Activated CD4-positive, alpha-beta memory T cell treated with anti-CD3 and anti-CD28 coated beads, Interleukin-2, amount 10 ng/mL, durations not matched to agents 7 days and 5 days (primary cell): ENCODE measurements at regions not wholly inside any gene's neighbourhood (a gene's known extent, or its start where the extent isn't known, plus 50 kb on each side); places are given as distances from the start of the nearest gene placed in this dataset.

ENCODE experiments used
- CTCF ChIA-PET: fragments of 350-600 bp; sonication (Branson Sonifier 250); formaldehyde crosslinking; loops from one replicate; lab custom pipeline; 2021; ENCODE audit warnings: antibody characterized with exemption, inconsistent platforms; lab: Charles Lee
- POLR2A ChIA-PET: fragments of 350-600 bp; sonication (Branson Sonifier 250); formaldehyde crosslinking; loops from one replicate; lab custom pipeline; 2021; ENCODE audit warnings: antibody characterized with exemption; lab: Charles Lee
- DNase-seq: peaks from one replicate; pipeline ENCODE4 v3.0.0-alpha.2; 2020
- H3K27ac Mint-ChIP-seq: one replicate; pipeline ENCODE4 v1.8.0; 2021; ENCODE audit warnings: mild to moderate bottlenecking, mixed read lengths
- H3K27me3 Mint-ChIP-seq: one replicate; pipeline ENCODE4 v1.8.0; 2021; ENCODE audit warnings: mixed read lengths
- H3K36me3 Mint-ChIP-seq: one replicate; pipeline ENCODE4 v1.8.0; 2021; ENCODE audit warnings: low read depth, mixed read lengths
- H3K4me1 Mint-ChIP-seq: one replicate; pipeline ENCODE4 v1.8.0; 2021; ENCODE audit warnings: mixed read lengths
- H3K4me3 Mint-ChIP-seq: one replicate; pipeline ENCODE4 v1.8.0; 2021; ENCODE audit warnings: mild to moderate bottlenecking, mixed read lengths
- H3K9me3 Mint-ChIP-seq: one replicate; pipeline ENCODE4 v1.8.0; 2021; ENCODE audit warnings: mixed read lengths

DNA sequence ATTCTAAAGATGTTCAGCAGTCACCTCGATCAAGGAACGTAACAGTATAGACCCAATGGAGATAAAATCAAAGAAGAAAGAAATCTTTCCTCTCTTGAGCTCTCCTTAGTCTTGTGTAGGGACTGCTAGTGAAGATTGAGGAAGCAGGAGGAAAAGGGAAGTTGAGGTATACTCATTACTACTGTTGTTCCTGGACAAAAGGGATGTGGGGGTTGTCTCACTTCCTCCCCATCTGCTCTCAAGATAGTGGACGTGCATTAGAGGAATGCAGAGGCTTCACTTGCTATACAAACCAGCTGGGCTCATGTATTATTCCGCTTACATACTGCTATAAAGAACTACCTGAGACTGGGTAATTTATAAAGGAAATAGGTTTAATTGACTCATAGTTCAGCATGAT is 208.9 kb upstream of the ARHGEF9 start:
- H3K4me3 Mint-ChIP-seq = no peak overlapping the region
- H3K27me3 Mint-ChIP-seq = no peaks in the 10 kb centered on the region
- H3K27ac Mint-ChIP-seq = no peak overlapping the region
- CTCF ChIA-PET = no interaction called here
- no peaks in the 10 kb centered on the region for H3K4me1 Mint-ChIP-seq
- POLR2A ChIA-PET = no interaction called here
- H3K36me3 Mint-ChIP-seq = no peaks in the 10 kb centered on the region
- no peak for DNase-seq
- peaks cover 4% of the 10 kb centered on the region for H3K9me3 Mint-ChIP-seq

- DNase-seq = no peak
- Mint-ChIP-seq H3K4me3 (no peak overlapping the region), H3K27me3 (no peaks in the 10 kb centered on the region), H3K9me3 (peaks cover 3% of the 10 kb centered on the region), H3K27ac (no peak overlapping the region), H3K4me1 (no peaks in the 10 kb centered on the region), H3K36me3 (no peaks in the 10 kb centered on the region)
- CTCF ChIA-PET = no interaction called here
- POLR2A ChIA-PET = no interaction called here
These were observed 200.9 kb upstream of the ARHGEF9 start for GRCh38 chrX:63985906-63986305.

DNA sequence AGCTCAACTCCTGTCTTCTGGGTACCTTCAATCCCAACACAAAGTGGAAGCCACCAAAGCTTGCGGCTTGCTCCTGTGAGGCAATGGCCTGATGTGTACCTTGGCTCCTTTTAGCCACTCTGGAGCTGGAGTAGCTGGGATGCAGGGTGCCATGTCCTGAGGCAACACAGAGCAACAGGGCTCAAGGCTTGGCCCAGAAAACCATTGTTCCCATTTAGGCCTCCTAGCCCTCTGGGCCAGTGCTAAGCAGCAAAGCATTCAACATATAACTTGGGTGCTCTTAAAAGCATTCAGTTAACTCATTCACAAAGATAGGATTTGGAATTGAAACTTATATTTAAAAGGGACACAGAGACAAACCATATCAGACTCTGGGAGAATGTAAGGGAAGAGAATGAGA is 194.5 kb upstream of the ARHGEF9 start:
- ChIA-PET CTCF (no interaction called here), POLR2A (no interaction called here)
- Mint-ChIP-seq H3K4me3 (no peak overlapping the region), H3K9me3 (no peaks in the 10 kb centered on the region), H3K27me3 (no peaks in the 10 kb centered on the region), H3K27ac (no peak overlapping the region), H3K36me3 (no peaks in the 10 kb centered on the region), H3K4me1 (no peaks in the 10 kb centered on the region)
- no peak for DNase-seq

DNA sequence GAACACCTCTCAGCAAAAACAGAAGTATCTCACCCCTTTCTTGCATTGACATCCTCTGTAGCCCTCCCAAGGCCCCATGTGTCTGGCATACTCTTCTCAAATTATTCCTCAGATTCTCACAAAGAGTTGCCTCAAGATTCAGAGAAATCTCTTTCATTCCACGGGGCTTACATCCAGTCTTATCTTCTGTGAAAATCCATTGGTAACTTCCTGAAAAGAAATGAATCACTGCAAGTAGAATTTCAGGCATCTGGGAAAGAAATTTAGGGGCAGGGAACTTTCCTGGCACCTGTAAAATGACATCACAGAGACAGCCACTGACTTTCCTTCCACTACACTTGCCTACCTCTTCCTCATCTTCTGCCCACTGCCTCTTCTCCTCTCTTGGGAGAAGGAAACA is 182.5 kb upstream of the ARHGEF9 start:
- H3K9me3 Mint-ChIP-seq = peaks cover 7% of the 10 kb centered on the region
- H3K27me3 Mint-ChIP-seq = no peaks in the 10 kb centered on the region
- no peaks in the 10 kb centered on the region for H3K36me3 Mint-ChIP-seq

GRCh38 chrX:63963095-63963784 is 178.2 kb upstream of the ARHGEF9 start:
- H3K9me3 Mint-ChIP-seq = peaks cover 5% of the 10 kb centered on the region
- CTCF ChIA-PET = no interaction called here
- H3K27ac Mint-ChIP-seq = no peak overlapping the region
- no peaks in the 10 kb centered on the region for H3K4me1 Mint-ChIP-seq
- POLR2A ChIA-PET = no interaction called here
- DNase-seq = no peak
- H3K36me3 Mint-ChIP-seq = no peaks in the 10 kb centered on the region
- no peaks in the 10 kb centered on the region for H3K27me3 Mint-ChIP-seq
- H3K4me3 Mint-ChIP-seq = no peak overlapping the region

More for the DNA sequence above, 182.5 kb upstream of the ARHGEF9 start:
- no peak for DNase-seq
- POLR2A ChIA-PET = no interaction called here
- Mint-ChIP-seq H3K27ac (no peak overlapping the region), H3K4me1 (no peaks in the 10 kb centered on the region), H3K4me3 (no peak overlapping the region)
- CTCF ChIA-PET = no interaction called here

DNA sequence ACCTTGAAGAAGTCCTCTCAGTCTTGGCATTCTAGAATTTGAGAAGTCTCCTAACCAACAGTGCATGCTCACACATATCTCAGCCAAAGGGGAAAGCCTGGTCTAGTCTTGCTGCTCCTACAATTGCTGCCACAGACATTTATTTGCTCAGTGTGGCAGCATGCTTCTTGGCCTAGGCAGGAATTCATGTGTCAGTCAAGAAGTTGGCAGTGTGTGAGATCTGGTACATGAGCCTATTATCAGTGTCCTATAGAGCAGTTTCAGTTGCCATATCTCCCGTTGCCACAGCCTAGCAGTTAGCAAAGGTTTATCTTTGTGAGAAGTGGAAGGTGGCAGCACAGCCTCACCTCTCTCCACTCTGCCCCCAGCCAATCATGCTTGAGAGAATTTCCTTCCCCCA is 176.9 kb upstream of the ARHGEF9 start:
- CTCF ChIA-PET = no interaction called here
- POLR2A ChIA-PET = no interaction called here
- Mint-ChIP-seq H3K36me3 (no peaks in the 10 kb centered on the region), H3K4me1 (no peaks in the 10 kb centered on the region), H3K4me3 (no peak overlapping the region), H3K27ac (no peak overlapping the region), H3K27me3 (no peaks in the 10 kb centered on the region), H3K9me3 (peaks cover 5% of the 10 kb centered on the region)
- no peak for DNase-seq

GRCh38 chrX:63959975-63960374 is 175.0 kb upstream of the ARHGEF9 start:
- ChIA-PET CTCF (no interaction called here), POLR2A (no interaction called here)
- Mint-ChIP-seq H3K27ac (no peak overlapping the region), H3K4me1 (no peaks in the 10 kb centered on the region), H3K27me3 (no peaks in the 10 kb centered on the region), H3K4me3 (no peak overlapping the region), H3K9me3 (peaks cover 2% of the 10 kb centered on the region), H3K36me3 (no peaks in the 10 kb centered on the region)
- no peak for DNase-seq

DNA sequence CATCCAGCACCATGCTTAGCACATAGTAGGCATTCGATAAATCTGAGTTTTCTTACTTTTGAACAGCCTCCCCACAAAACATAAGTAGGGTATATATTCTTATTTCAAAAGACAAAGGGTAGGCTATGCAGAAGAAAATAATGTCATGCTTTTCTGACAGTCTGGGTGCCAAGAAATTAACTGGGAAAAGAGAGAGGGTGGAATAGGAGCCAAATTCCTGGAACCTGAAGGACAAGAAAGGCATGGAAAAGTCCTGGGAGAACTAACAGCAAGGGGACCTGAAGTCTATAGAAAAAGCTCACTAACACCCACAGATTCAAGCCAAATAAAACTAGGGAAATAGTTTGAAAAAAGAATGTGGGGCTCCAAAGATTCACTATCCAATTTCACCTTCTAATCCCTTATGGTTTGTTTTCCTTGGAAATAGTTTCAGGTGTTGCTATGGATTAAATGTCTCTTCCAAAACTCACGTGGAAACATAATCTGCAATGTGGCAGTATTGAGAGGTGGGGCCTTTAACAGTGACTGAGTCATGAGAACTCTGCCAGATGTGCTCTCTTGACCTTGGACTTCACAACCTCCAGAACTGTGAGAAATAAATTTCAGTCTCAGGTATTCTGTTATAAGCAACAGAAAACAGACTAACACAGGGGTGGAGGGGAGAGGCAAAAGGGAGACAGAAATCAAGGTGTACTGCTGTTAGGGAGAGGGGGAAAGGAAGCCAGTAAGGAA is 173.3 kb upstream of the ARHGEF9 start:
- Mint-ChIP-seq H3K27me3 (no peaks in the 10 kb centered on the region), H3K36me3 (no peaks in the 10 kb centered on the region), H3K9me3 (peaks cover 3% of the 10 kb centered on the region), H3K4me3 (no peak overlapping the region), H3K27ac (no peak overlapping the region), H3K4me1 (no peaks in the 10 kb centered on the region)
- ChIA-PET CTCF (no interaction called here), POLR2A (no interaction called here)
- DNase-seq = no peak

DNA sequence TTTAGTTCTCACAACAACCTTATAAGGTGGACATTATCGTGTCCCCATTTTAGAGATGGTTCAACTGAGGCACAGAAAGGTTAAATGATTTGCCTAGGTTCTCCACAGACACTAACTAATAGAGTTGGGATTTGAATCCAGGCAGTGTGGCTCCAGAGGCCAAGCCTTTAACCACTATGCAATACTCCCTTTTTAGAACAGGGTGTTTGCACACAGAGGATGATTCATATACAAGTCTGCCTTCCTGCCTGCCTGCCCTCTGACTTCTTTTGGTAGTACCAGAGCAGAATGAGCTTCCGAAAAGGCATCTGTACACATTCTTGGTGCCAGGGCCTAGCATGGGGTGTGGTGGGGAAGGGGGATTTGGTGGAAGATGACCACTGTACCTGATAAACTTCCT is 150.8 kb upstream of the ARHGEF9 start:
- Mint-ChIP-seq H3K36me3 (no peaks in the 10 kb centered on the region), H3K9me3 (peaks cover 2% of the 10 kb centered on the region), H3K4me1 (no peaks in the 10 kb centered on the region), H3K27ac (no peak overlapping the region), H3K27me3 (no peaks in the 10 kb centered on the region), H3K4me3 (no peak overlapping the region)
- CTCF ChIA-PET = no interaction called here
- POLR2A ChIA-PET = interaction anchor here (0.6 kb wide), 1 partner anchor 629 kb away, joined by 3 read pairs; no protein-coding TSS in a partner anchor
- DNase-seq = no peak

DNA sequence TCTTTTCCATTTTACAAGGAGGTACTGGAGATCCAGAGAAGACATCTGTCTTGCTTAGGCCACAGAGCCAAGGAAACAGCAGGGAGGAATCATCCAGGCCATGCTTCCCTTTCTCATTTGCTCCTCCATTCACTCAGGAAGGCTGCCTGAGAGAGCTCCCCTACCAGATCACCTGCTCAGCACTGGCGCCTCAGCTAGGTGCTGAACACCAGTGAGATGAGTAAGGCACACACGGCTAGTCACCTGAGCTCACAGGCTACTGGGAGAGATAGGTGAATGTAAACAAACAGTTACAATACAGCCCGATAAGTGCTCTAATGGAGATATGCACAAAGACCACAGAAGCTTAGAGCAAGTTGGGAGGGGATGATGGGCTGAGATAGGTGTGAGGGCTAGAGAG is 149.8 kb upstream of the ARHGEF9 start:
- Mint-ChIP-seq H3K27me3 (no peaks in the 10 kb centered on the region), H3K27ac (no peak overlapping the region), H3K9me3 (peaks cover 2% of the 10 kb centered on the region), H3K4me3 (no peak overlapping the region), H3K4me1 (no peaks in the 10 kb centered on the region), H3K36me3 (no peaks in the 10 kb centered on the region)
- CTCF ChIA-PET = no interaction called here
- no peak for DNase-seq
- POLR2A ChIA-PET = no interaction called here

DNA sequence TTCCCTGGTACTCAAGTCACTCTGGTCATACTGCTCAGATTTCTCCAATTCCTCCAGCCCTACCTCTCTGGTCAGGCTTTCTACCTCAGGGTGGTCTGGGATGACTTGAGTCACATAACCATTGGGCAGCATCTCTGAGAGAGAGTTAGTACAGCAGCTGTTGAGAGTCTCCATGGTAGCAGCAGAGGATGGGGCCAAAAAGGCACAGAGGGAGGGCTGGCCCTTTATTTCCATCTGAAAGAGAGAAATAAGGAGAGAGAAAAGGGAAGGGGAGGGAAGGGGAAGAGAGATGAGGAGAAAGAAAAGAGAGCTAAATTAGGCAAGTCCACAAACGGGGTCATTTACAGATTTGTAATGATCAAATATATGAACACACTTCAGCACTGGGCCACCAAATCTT is 149.1 kb upstream of the ARHGEF9 start:
- no peak overlapping the region for H3K4me3 Mint-ChIP-seq
- POLR2A ChIA-PET = no interaction called here

DNA sequence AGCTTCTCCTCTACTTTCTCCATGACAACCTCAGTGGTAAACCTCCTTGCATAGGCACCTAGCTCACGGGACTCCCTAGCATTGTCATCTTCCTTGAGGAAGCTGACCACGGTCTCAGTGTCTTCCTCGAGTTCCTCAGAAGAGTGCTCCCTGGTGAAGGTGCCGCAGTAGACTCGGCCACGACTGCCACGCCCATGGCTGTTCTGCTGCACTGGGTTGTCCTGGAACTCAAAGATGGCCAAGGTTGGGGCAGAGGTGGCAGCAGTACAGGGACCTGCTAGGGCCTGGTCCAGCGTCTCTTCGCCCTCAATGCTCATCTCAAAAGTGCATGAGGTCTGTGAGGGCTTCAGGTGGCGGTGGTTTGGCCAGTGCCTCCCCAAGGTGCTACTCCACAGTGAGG is 147.9 kb upstream of the ARHGEF9 start:
- Mint-ChIP-seq H3K4me3 (no peak overlapping the region), H3K9me3 (peaks cover 3% of the 10 kb centered on the region), H3K36me3 (no peaks in the 10 kb centered on the region), H3K4me1 (no peaks in the 10 kb centered on the region), H3K27ac (no peak overlapping the region), H3K27me3 (no peaks in the 10 kb centered on the region)
- ChIA-PET POLR2A (no interaction called here), CTCF (no interaction called here)
- no peak for DNase-seq

More for the DNA sequence above, 149.1 kb upstream of the ARHGEF9 start:
- DNase-seq = no peak
- H3K9me3 Mint-ChIP-seq = peaks cover 2% of the 10 kb centered on the region
- no peaks in the 10 kb centered on the region for H3K4me1 Mint-ChIP-seq
- H3K27ac Mint-ChIP-seq = no peak overlapping the region
- H3K36me3 Mint-ChIP-seq = no peaks in the 10 kb centered on the region
- no peaks in the 10 kb centered on the region for H3K27me3 Mint-ChIP-seq
- CTCF ChIA-PET = no interaction called here

GRCh38 chrX:63932006-63932405 is 147.0 kb upstream of the ARHGEF9 start:
- H3K27ac Mint-ChIP-seq = no peak overlapping the region
- ChIA-PET POLR2A (no interaction called here), CTCF (no interaction called here)
- H3K9me3 Mint-ChIP-seq = peaks cover 3% of the 10 kb centered on the region
- no peak overlapping the region for H3K4me3 Mint-ChIP-seq
- H3K27me3 Mint-ChIP-seq = no peaks in the 10 kb centered on the region
- DNase-seq = no peak
- no peaks in the 10 kb centered on the region for H3K36me3 Mint-ChIP-seq
- no peaks in the 10 kb centered on the region for H3K4me1 Mint-ChIP-seq

DNA sequence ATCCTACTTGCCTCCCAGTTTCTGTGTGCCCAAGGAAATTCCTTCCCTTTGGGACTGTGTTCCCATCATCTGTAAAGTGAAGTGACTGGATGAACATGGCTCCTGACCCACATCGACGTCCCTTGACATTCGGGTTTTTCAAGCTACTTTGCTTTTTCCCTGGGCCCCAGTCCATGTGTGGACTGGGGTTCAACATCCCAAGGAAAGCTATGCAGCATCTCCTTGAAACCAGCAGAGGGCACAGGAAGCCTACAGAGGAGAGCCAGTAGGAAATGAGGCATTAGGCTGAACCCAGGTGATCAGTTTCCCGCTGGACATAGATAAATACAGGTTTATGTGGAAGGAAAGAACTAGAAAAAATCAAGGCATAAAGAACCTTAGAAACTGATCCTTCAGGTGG is 145.1 kb upstream of the ARHGEF9 start:
- no peak overlapping the region for H3K4me3 Mint-ChIP-seq
- POLR2A ChIA-PET = no interaction called here
- H3K9me3 Mint-ChIP-seq = peaks cover 3% of the 10 kb centered on the region
- no peaks in the 10 kb centered on the region for H3K27me3 Mint-ChIP-seq
- H3K4me1 Mint-ChIP-seq = no peaks in the 10 kb centered on the region
- CTCF ChIA-PET = no interaction called here
- no peak overlapping the region for H3K27ac Mint-ChIP-seq
- H3K36me3 Mint-ChIP-seq = no peaks in the 10 kb centered on the region
- DNase-seq = no peak
